ENCODE measurements at regions not wholly inside any gene's neighbourhood (a gene's known extent, or its start where the extent isn't known, plus 50 kb on each side); places are given as distances from the start of the nearest gene placed in this dataset.

- Histone ChIP-seq H3K27ac (ENCODE audit: low read depth in 1 of 2, low read length in 2 of 2) (no peak overlapping the region), H3K4me1 (ENCODE audit: control insufficient read depth in 1 of 2, insufficient read depth in 2 of 2, low read length in 2 of 2) (no peaks in the 10 kb centered on the region), H3K36me3 (ENCODE audit: control insufficient read depth in 1 of 2, insufficient read depth in 2 of 2, low read length in 1 of 2) (no peaks in the 10 kb centered on the region), H3K4me3 (ENCODE audit: low read length in 2 of 2) (no peak overlapping the region), H3K9me3 (ENCODE audit: control insufficient read depth, low read length) (no peaks in the 10 kb centered on the region), H3K27me3 (ENCODE audit: control insufficient read depth in 1 of 2, insufficient read depth in 2 of 2, low read length in 1 of 2) (no peaks in the 10 kb centered on the region)
- DNase-seq, result no peak
- no peak for ATAC-seq (ENCODE audit: low FRiP score)
- intact Hi-C loops (cut with DNase I), result no loop called here
- 6 to 11% methylated on average over 2 of the region's 2 CpGs for WGBS, 2 donors
Observed at GRCh38 chr2:150705357-150705756, 217.9 kb upstream of the RND3 start.

DNA sequence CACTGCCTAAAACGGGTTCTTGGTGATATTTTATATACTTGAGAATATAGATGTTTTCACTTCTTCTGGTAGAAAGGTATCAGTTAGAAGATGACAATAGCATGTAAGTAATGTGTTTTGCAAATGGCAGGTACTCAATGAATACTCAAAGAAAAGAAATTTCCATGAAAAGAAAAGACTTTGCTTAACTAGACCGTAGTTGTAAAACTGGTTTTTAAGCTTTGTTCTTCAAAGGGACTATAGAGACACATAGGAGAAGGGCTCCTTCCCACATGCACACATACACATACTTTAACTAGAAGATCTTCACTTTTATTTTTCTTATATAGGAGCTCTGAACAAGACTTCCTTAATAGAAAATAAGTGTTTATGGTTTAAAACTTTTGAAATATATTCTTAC lies 215.3 kb upstream of the RND3 start:
- no peaks in the 10 kb centered on the region for H3K36me3 ChIP-seq (ENCODE audit: control insufficient read depth in 1 of 2, insufficient read depth in 2 of 2, low read length in 1 of 2)
- no peak overlapping the region for H3K27ac ChIP-seq (ENCODE audit: low read depth in 1 of 2, low read length in 2 of 2)
- no peaks in the 10 kb centered on the region for H3K9me3 ChIP-seq (ENCODE audit: control insufficient read depth, low read length)
- H3K27me3 ChIP-seq (ENCODE audit: control insufficient read depth in 1 of 2, insufficient read depth in 2 of 2, low read length in 1 of 2), result no peaks in the 10 kb centered on the region
- intact Hi-C loops (cut with DNase I), result no loop called here
- no peaks in the 10 kb centered on the region for H3K4me1 ChIP-seq (ENCODE audit: control insufficient read depth in 1 of 2, insufficient read depth in 2 of 2, low read length in 2 of 2)
- DNase-seq, result no peak
- no peak overlapping the region for H3K4me3 ChIP-seq (ENCODE audit: low read length in 2 of 2)
- ATAC-seq (ENCODE audit: low FRiP score), result no peak
- WGBS, 2 donors, result 80 to 89% methylated on average over 2 of the region's 2 CpGs

GRCh38 chr2:150700666-150701580 lies 213.5 kb upstream of the RND3 start:
- Histone ChIP-seq H3K4me1 (ENCODE audit: control insufficient read depth in 1 of 2, insufficient read depth in 2 of 2, low read length in 2 of 2) (no peaks in the 10 kb centered on the region), H3K27me3 (ENCODE audit: control insufficient read depth in 1 of 2, insufficient read depth in 2 of 2, low read length in 1 of 2) (no peaks in the 10 kb centered on the region), H3K4me3 (ENCODE audit: low read length in 2 of 2) (no peak overlapping the region), H3K9me3 (ENCODE audit: control insufficient read depth, low read length) (no peaks in the 10 kb centered on the region), H3K27ac (ENCODE audit: low read depth in 1 of 2, low read length in 2 of 2) (no peak overlapping the region), H3K36me3 (ENCODE audit: control insufficient read depth in 1 of 2, insufficient read depth in 2 of 2, low read length in 1 of 2) (no peaks in the 10 kb centered on the region)
- no peak for ATAC-seq (ENCODE audit: low FRiP score)
- no peak for DNase-seq
- intact Hi-C loops (cut with DNase I), result no loop called here
- WGBS, 2 donors, result 75 to 77% methylated on average over 5 of the region's 5 CpGs

DNA sequence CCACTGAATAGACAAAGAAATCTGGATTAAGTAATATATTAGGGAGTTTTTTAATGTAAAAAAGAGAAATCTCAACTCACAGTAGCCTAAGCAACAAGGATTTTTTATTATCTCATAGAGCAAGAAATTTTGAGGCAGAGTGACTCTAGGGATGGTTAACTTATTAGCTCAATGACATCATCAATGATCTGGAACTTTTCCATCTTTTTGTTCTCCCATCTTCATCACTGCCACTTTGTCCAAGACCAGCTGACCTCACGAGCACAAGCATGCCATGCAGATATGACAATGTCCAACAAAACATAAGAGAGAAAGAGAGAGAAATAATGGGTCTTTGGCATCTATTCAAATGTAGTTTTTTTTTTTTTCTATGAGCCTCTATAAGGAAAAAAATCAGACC lies 211.8 kb upstream of the RND3 start:
- no peak overlapping the region for H3K4me3 ChIP-seq (ENCODE audit: low read length in 2 of 2)
- H3K4me1 ChIP-seq (ENCODE audit: control insufficient read depth in 1 of 2, insufficient read depth in 2 of 2, low read length in 2 of 2), result no peaks in the 10 kb centered on the region
- WGBS, 2 donors, result 91 to 92% methylated on average over 1 of the region's 1 CpG
- H3K36me3 ChIP-seq (ENCODE audit: control insufficient read depth in 1 of 2, insufficient read depth in 2 of 2, low read length in 1 of 2), result no peaks in the 10 kb centered on the region
- no peak for ATAC-seq (ENCODE audit: low FRiP score)
- no peaks in the 10 kb centered on the region for H3K27me3 ChIP-seq (ENCODE audit: control insufficient read depth in 1 of 2, insufficient read depth in 2 of 2, low read length in 1 of 2)
- DNase-seq, result no peak
- no peak overlapping the region for H3K27ac ChIP-seq (ENCODE audit: low read depth in 1 of 2, low read length in 2 of 2)
- no peaks in the 10 kb centered on the region for H3K9me3 ChIP-seq (ENCODE audit: control insufficient read depth, low read length)
- intact Hi-C loops (cut with DNase I), result no loop called here

DNA sequence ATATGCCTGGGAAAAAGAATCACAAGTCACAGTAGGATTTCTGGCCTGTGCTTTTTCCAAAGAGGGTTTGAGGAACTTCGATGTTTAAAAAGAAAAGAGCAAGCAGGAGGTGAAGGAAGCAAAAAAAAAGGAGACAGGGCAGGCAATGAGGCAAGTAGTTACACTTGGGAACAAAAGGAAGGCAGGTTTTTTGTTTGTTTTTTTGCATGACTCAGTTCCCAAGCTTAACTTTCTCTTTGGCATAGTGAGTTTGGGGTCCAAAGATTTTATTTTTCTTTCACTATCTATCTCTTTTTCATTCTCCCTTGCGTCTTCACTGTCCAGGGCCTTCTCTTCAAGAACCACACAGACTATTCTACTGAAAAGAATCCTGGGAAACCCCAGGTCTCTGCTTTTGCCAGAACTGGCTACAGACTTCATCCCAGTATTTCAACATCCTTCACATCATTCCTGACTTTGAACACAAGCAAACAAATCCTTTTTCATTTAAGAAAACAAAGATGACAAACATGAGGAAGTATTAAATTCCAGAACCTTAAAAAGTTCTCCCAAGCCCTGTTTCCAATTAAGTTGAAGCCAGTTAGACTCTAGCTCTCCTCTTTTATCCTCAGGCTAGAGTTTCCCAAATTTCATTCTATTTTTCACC lies 210.7 kb upstream of the RND3 start:
- DNase-seq (no peak), ATAC-seq (ENCODE audit: low FRiP score) (peak; percentile 62)
- Histone ChIP-seq H3K36me3 (ENCODE audit: control insufficient read depth in 1 of 2, insufficient read depth in 2 of 2, low read length in 1 of 2) (no peaks in the 10 kb centered on the region), H3K27ac (ENCODE audit: low read depth in 1 of 2, low read length in 2 of 2) (no peak overlapping the region), H3K4me1 (ENCODE audit: control insufficient read depth in 1 of 2, insufficient read depth in 2 of 2, low read length in 2 of 2) (no peaks in the 10 kb centered on the region), H3K4me3 (ENCODE audit: low read length in 2 of 2) (no peak overlapping the region), H3K27me3 (ENCODE audit: control insufficient read depth in 1 of 2, insufficient read depth in 2 of 2, low read length in 1 of 2) (no peaks in the 10 kb centered on the region), H3K9me3 (ENCODE audit: control insufficient read depth, low read length) (no peaks in the 10 kb centered on the region)
- 16 to 22% methylated on average over 2 of the region's 2 CpGs for WGBS, 2 donors
- intact Hi-C loops (cut with DNase I), result no loop called here

DNA sequence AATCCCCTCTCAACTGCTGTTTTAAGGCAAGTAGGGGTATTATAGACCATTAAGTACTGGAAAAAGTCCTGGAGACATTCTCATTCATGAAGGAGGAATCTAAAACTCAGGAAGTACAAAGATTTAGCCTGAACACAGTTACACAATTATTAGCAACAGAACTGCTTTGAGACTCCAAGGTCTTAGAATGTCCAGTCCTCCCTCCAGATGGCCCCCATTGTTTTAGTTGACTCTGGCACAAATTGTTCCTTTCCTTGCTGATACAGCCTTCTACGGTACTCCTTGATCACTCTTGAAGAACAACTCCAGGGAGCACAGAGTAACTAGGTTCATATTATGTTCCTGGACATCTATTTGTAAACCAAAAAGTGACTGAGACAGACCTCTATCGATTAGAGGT lies 210.1 kb upstream of the RND3 start:
- no peaks in the 10 kb centered on the region for H3K27me3 ChIP-seq (ENCODE audit: control insufficient read depth in 1 of 2, insufficient read depth in 2 of 2, low read length in 1 of 2)
- H3K9me3 ChIP-seq (ENCODE audit: control insufficient read depth, low read length), result no peaks in the 10 kb centered on the region
- no peak overlapping the region for H3K4me3 ChIP-seq (ENCODE audit: low read length in 2 of 2)
- intact Hi-C loops (cut with DNase I), result no loop called here
- H3K27ac ChIP-seq (ENCODE audit: low read depth in 1 of 2, low read length in 2 of 2), result no peak overlapping the region
- H3K4me1 ChIP-seq (ENCODE audit: control insufficient read depth in 1 of 2, insufficient read depth in 2 of 2, low read length in 2 of 2), result no peaks in the 10 kb centered on the region
- 25 to 27% methylated on average over 2 of the region's 2 CpGs for WGBS, 2 donors
- ATAC-seq (ENCODE audit: low FRiP score), result no peak
- no peak for DNase-seq
- H3K36me3 ChIP-seq (ENCODE audit: control insufficient read depth in 1 of 2, insufficient read depth in 2 of 2, low read length in 1 of 2), result no peaks in the 10 kb centered on the region

GRCh38 chr2:150695451-150696135 lies 208.1 kb upstream of the RND3 start:
- intact Hi-C loops (cut with DNase I), result no loop called here

GRCh38 chr2:150693556-150693955 lies 206.1 kb upstream of the RND3 start:
- Histone ChIP-seq H3K4me1 (ENCODE audit: control insufficient read depth in 1 of 2, insufficient read depth in 2 of 2, low read length in 2 of 2) (no peaks in the 10 kb centered on the region), H3K27ac (ENCODE audit: low read depth in 1 of 2, low read length in 2 of 2) (no peak overlapping the region), H3K4me3 (ENCODE audit: low read length in 2 of 2) (no peak overlapping the region), H3K27me3 (ENCODE audit: control insufficient read depth in 1 of 2, insufficient read depth in 2 of 2, low read length in 1 of 2) (no peaks in the 10 kb centered on the region), H3K36me3 (ENCODE audit: control insufficient read depth in 1 of 2, insufficient read depth in 2 of 2, low read length in 1 of 2) (no peaks in the 10 kb centered on the region), H3K9me3 (ENCODE audit: control insufficient read depth, low read length) (no peaks in the 10 kb centered on the region)
- WGBS, 2 donors, result 94% methylated on average over 2 of the region's 2 CpGs
- intact Hi-C loops (cut with DNase I), result no loop called here
- DNase-seq (no peak), ATAC-seq (ENCODE audit: low FRiP score) (no peak)

More at GRCh38 chr2:150695451-150696135, 208.1 kb upstream of the RND3 start:
- no peaks in the 10 kb centered on the region for H3K9me3 ChIP-seq (ENCODE audit: control insufficient read depth, low read length)
- ATAC-seq (ENCODE audit: low FRiP score) (no peak), DNase-seq (no peak)
- H3K27me3 ChIP-seq (ENCODE audit: control insufficient read depth in 1 of 2, insufficient read depth in 2 of 2, low read length in 1 of 2), result no peaks in the 10 kb centered on the region
- H3K27ac ChIP-seq (ENCODE audit: low read depth in 1 of 2, low read length in 2 of 2), result no peak overlapping the region
- H3K4me1 ChIP-seq (ENCODE audit: control insufficient read depth in 1 of 2, insufficient read depth in 2 of 2, low read length in 2 of 2), result no peaks in the 10 kb centered on the region
- no peak overlapping the region for H3K4me3 ChIP-seq (ENCODE audit: low read length in 2 of 2)
- WGBS, 2 donors, result 75 to 79% methylated on average over 3 of the region's 3 CpGs
- no peaks in the 10 kb centered on the region for H3K36me3 ChIP-seq (ENCODE audit: control insufficient read depth in 1 of 2, insufficient read depth in 2 of 2, low read length in 1 of 2)

All from aorta (tissue), 5 donors.